ENCODE measurements at regions not wholly inside any gene's neighbourhood (a gene's known extent, or its start where the extent isn't known, plus 50 kb on each side); places are given as distances from the start of the nearest gene placed in this dataset.
"Not testable (repeated sequence)": the region's sequence is repeated elsewhere in the genome, so short reads cannot be mapped to it uniquely, and the experiment has no call there.

GRCh38 chr3:8305371-8305770, 196.3 kb upstream of the LMCD1 start:
- DNase-seq (ENCODE audit: low read depth, low spot score), result no peak

- no peak for DNase-seq (ENCODE audit: low read depth, low spot score)
Measured at GRCh38 chr3:8307545-8308110, 194.0 kb upstream of the LMCD1 start.

- no peak for DNase-seq (ENCODE audit: low read depth, low spot score)
Measured at GRCh38 chr3:8311321-8311720, 190.3 kb upstream of the LMCD1 start.

- DNase-seq (ENCODE audit: low read depth, low spot score), result no peak
Measured at GRCh38 chr3:8312685-8313084, 188.9 kb upstream of the LMCD1 start.

GRCh38 chr3:8313560-8314267, 187.9 kb upstream of the LMCD1 start:
- no peak for DNase-seq (ENCODE audit: low read depth, low spot score)

GRCh38 chr3:8315526-8315925, 186.1 kb upstream of the LMCD1 start:
- DNase-seq (ENCODE audit: low read depth, low spot score), result not testable (repeated sequence)

- peak; percentile 51 for DNase-seq (ENCODE audit: low read depth, low spot score)
Measured at GRCh38 chr3:8317661-8318649, 183.7 kb upstream of the LMCD1 start.

GRCh38 chr3:8319935-8320634, 181.5 kb upstream of the LMCD1 start:
- DNase-seq (ENCODE audit: low read depth, low spot score), result peak; percentile 75

GRCh38 chr3:8320711-8321458, 180.7 kb upstream of the LMCD1 start:
- DNase-seq (ENCODE audit: low read depth, low spot score), result no peak

GRCh38 chr3:8324747-8325146, 176.9 kb upstream of the LMCD1 start:
- peak; percentile 41 for DNase-seq (ENCODE audit: low read depth, low spot score)

GRCh38 chr3:8325306-8325705, 176.3 kb upstream of the LMCD1 start:
- DNase-seq (ENCODE audit: low read depth, low spot score), result no peak

- DNase-seq (ENCODE audit: low read depth, low spot score), result not testable (repeated sequence)
Measured at GRCh38 chr3:8325833-8326232, 175.8 kb upstream of the LMCD1 start.

GRCh38 chr3:8327739-8328138, 173.9 kb upstream of the LMCD1 start:
- no peak for DNase-seq (ENCODE audit: low read depth, low spot score)

- DNase-seq (ENCODE audit: low read depth, low spot score), result peak; percentile 13
Measured at GRCh38 chr3:8328967-8329366, 172.7 kb upstream of the LMCD1 start.

GRCh38 chr3:8329598-8329997, 172.0 kb upstream of the LMCD1 start:
- no peak for DNase-seq (ENCODE audit: low read depth, low spot score)

- no peak for DNase-seq (ENCODE audit: low read depth, low spot score)
Measured at GRCh38 chr3:8336456-8336855, 165.2 kb upstream of the LMCD1 start.

GRCh38 chr3:8338424-8338823, 163.2 kb upstream of the LMCD1 start:
- no peak for DNase-seq (ENCODE audit: low read depth, low spot score)

- DNase-seq (ENCODE audit: low read depth, low spot score), result no peak
Measured at GRCh38 chr3:8341821-8342247, 159.8 kb upstream of the LMCD1 start.

GRCh38 chr3:8343058-8343457, 158.6 kb upstream of the LMCD1 start:
- no peak for DNase-seq (ENCODE audit: low read depth, low spot score)

- no peak for DNase-seq (ENCODE audit: low read depth, low spot score)
Measured at GRCh38 chr3:8345398-8345797, 156.2 kb upstream of the LMCD1 start.

GRCh38 chr3:8348076-8348475, 153.5 kb upstream of the LMCD1 start:
- no peak for DNase-seq (ENCODE audit: low read depth, low spot score)

All from astrocyte of the hippocampus (primary cell).